IgD-negative memory B cell (primary cell): ENCODE measurements at regions not wholly inside any gene's neighbourhood (a gene's known extent, or its start where the extent isn't known, plus 50 kb on each side); places are given as distances from the start of the nearest gene placed in this dataset.
"Not testable (repeated sequence)": the region's sequence is repeated elsewhere in the genome, so short reads cannot be mapped to it uniquely, and the experiment has no call there.

Experiments used
- H3K27ac Mint-ChIP-seq, 3 donors: one replicate each; pipeline ENCODE4 v1.8.0; 2020 to 2022; ENCODE audit warnings: mild to moderate bottlenecking in 3 of 3, mixed read lengths in 3 of 3, moderate library complexity in 1 of 3
- H3K27me3 Mint-ChIP-seq: one replicate; pipeline ENCODE4 v1.8.0; 2021; ENCODE audit warnings: mixed read lengths
- H3K36me3 Mint-ChIP-seq: one replicate; pipeline ENCODE4 v1.8.0; 2020; ENCODE audit warnings: mild to moderate bottlenecking, mixed read lengths
- H3K4me1 Mint-ChIP-seq, 3 donors: one replicate each; pipeline ENCODE4 v1.8.0; 2020 to 2022; ENCODE audit warnings: mixed read lengths in 3 of 3, mild to moderate bottlenecking in 1 of 3
- H3K4me3 Mint-ChIP-seq, 4 donors: one replicate each; pipeline ENCODE4 v1.8.0; 2020 to 2022; ENCODE audit warnings: mild to moderate bottlenecking in 4 of 4, mixed read lengths in 4 of 4, moderate library complexity in 3 of 4
- H3K9me3 Mint-ChIP-seq, 3 donors: one replicate each; pipeline ENCODE4 v1.8.0; 2020 to 2021; ENCODE audit warnings: mixed read lengths in 3 of 3, mild to moderate bottlenecking in 1 of 3

GRCh38 chr14:38600572-38600971 is 344.7 kb upstream of the CLEC14A start:
- H3K9me3 Mint-ChIP-seq, H3K4me1 Mint-ChIP-seq, H3K4me3 Mint-ChIP-seq, H3K36me3 Mint-ChIP-seq, H3K27ac Mint-ChIP-seq, H3K27me3 Mint-ChIP-seq: not testable (repeated sequence)

- Mint-ChIP-seq H3K27ac (no peak overlapping the region), H3K9me3 (peaks cover 3 to 9% (median 4%) of the 10 kb centered on the region in 3 donors), H3K36me3 (peaks cover 3% of the 10 kb centered on the region), H3K4me3 (no peak overlapping the region), H3K27me3 (no peaks in the 10 kb centered on the region), H3K4me1 (no peaks in the 10 kb centered on the region)
These were observed 337.6 kb upstream of the CLEC14A start for GRCh38 chr14:38593476-38593875.

GRCh38 chr14:38592764-38593442 is 337.0 kb upstream of the CLEC14A start:
- H3K4me3 Mint-ChIP-seq = no peak overlapping the region
- no peaks in the 10 kb centered on the region for H3K27me3 Mint-ChIP-seq
- no peaks in the 10 kb centered on the region for H3K4me1 Mint-ChIP-seq
- H3K9me3 Mint-ChIP-seq = peaks cover 4 to 9% (median 5%) of the 10 kb centered on the region in 3 donors
- peaks cover 3% of the 10 kb centered on the region for H3K36me3 Mint-ChIP-seq
- no peak overlapping the region for H3K27ac Mint-ChIP-seq

GRCh38 chr14:38589747-38590350 is 334.0 kb upstream of the CLEC14A start:
- H3K9me3 Mint-ChIP-seq = peaks cover 0 to 12% (median 11%) of the 10 kb centered on the region in 3 donors
- no peaks in the 10 kb centered on the region for H3K4me1 Mint-ChIP-seq
- H3K36me3 Mint-ChIP-seq = peaks cover under 1% of the 10 kb centered on the region
- no peak overlapping the region for H3K4me3 Mint-ChIP-seq
- H3K27me3 Mint-ChIP-seq = no peaks in the 10 kb centered on the region
- H3K27ac Mint-ChIP-seq = no peak overlapping the region

- no peak overlapping the region for H3K4me3 Mint-ChIP-seq
- no peak overlapping the region for H3K27ac Mint-ChIP-seq
- no peaks in the 10 kb centered on the region for H3K27me3 Mint-ChIP-seq
- H3K36me3 Mint-ChIP-seq = no peaks in the 10 kb centered on the region
- H3K9me3 Mint-ChIP-seq = peaks cover 0 to 12% (median 6%) of the 10 kb centered on the region in 3 donors
- no peaks in the 10 kb centered on the region for H3K4me1 Mint-ChIP-seq
These were observed 327.6 kb upstream of the CLEC14A start for GRCh38 chr14:38583471-38583870.

GRCh38 chr14:38578278-38578681 is 322.4 kb upstream of the CLEC14A start:
- H3K27ac Mint-ChIP-seq = no peak overlapping the region
- H3K9me3 Mint-ChIP-seq = peaks cover 0 to 14% (median 11%) of the 10 kb centered on the region in 3 donors
- no peaks in the 10 kb centered on the region for H3K27me3 Mint-ChIP-seq
- H3K4me1 Mint-ChIP-seq = no peaks in the 10 kb centered on the region
- no peak overlapping the region for H3K4me3 Mint-ChIP-seq
- no peaks in the 10 kb centered on the region for H3K36me3 Mint-ChIP-seq

- Mint-ChIP-seq H3K4me3 (no peak overlapping the region), H3K36me3 (no peaks in the 10 kb centered on the region), H3K27ac (no peak overlapping the region), H3K27me3 (no peaks in the 10 kb centered on the region), H3K9me3 (peaks cover 2 to 8% (median 3%) of the 10 kb centered on the region in 3 donors), H3K4me1 (no peaks in the 10 kb centered on the region)
These were observed 311.8 kb upstream of the CLEC14A start for GRCh38 chr14:38567703-38568102.

- no peaks in the 10 kb centered on the region for H3K27me3 Mint-ChIP-seq
- H3K4me3 Mint-ChIP-seq = no peak overlapping the region
- no peaks in the 10 kb centered on the region for H3K4me1 Mint-ChIP-seq
- no peak overlapping the region for H3K27ac Mint-ChIP-seq
- H3K9me3 Mint-ChIP-seq = peaks cover 4 to 8% (median 8%) of the 10 kb centered on the region in 3 donors
- H3K36me3 Mint-ChIP-seq = no peaks in the 10 kb centered on the region
These were observed 305.8 kb upstream of the CLEC14A start for GRCh38 chr14:38561657-38562056.

GRCh38 chr14:38559711-38560110 is 303.8 kb upstream of the CLEC14A start:
- Mint-ChIP-seq H3K4me1 (no peaks in the 10 kb centered on the region), H3K27ac (no peak overlapping the region), H3K27me3 (no peaks in the 10 kb centered on the region), H3K36me3 (no peaks in the 10 kb centered on the region), H3K9me3 (peaks cover 4 to 15% (median 9%) of the 10 kb centered on the region in 3 donors), H3K4me3 (no peak overlapping the region)

GRCh38 chr14:38557391-38557790 is 301.5 kb upstream of the CLEC14A start:
- H3K36me3 Mint-ChIP-seq, H3K9me3 Mint-ChIP-seq, H3K4me1 Mint-ChIP-seq, H3K27me3 Mint-ChIP-seq, H3K27ac Mint-ChIP-seq, H3K4me3 Mint-ChIP-seq: not testable (repeated sequence)

GRCh38 chr14:38556252-38556651 is 300.4 kb upstream of the CLEC14A start:
- Mint-ChIP-seq H3K27me3 (no peaks in the 10 kb centered on the region), H3K4me1 (no peaks in the 10 kb centered on the region), H3K4me3 (no peak overlapping the region), H3K27ac (no peak overlapping the region), H3K9me3 (peaks cover 6 to 12% (median 10%) of the 10 kb centered on the region in 3 donors), H3K36me3 (no peaks in the 10 kb centered on the region)

- Mint-ChIP-seq H3K4me3 (no peak overlapping the region), H3K36me3 (peaks cover 1% of the 10 kb centered on the region), H3K27ac (no peak overlapping the region), H3K9me3 (peaks cover 7 to 12% (median 8%) of the 10 kb centered on the region in 3 donors), H3K4me1 (no peaks in the 10 kb centered on the region), H3K27me3 (no peaks in the 10 kb centered on the region)
These were observed 298.1 kb upstream of the CLEC14A start for GRCh38 chr14:38554026-38554425.

- Mint-ChIP-seq H3K4me1 (no peaks in the 10 kb centered on the region), H3K4me3 (no peak overlapping the region), H3K36me3 (peaks cover 2% of the 10 kb centered on the region), H3K9me3 (peaks cover 5 to 9% (median 9%) of the 10 kb centered on the region in 3 donors), H3K27me3 (no peaks in the 10 kb centered on the region), H3K27ac (no peak overlapping the region)
These were observed 297.7 kb upstream of the CLEC14A start for GRCh38 chr14:38553586-38553985.

GRCh38 chr14:38549564-38549963 is 293.7 kb upstream of the CLEC14A start:
- Mint-ChIP-seq H3K36me3 (peaks cover 2% of the 10 kb centered on the region), H3K4me1 (no peaks in the 10 kb centered on the region), H3K27ac (no peak overlapping the region), H3K4me3 (no peak overlapping the region), H3K27me3 (no peaks in the 10 kb centered on the region), H3K9me3 (peaks cover 3 to 7% (median 5%) of the 10 kb centered on the region in 3 donors)

- Mint-ChIP-seq H3K27ac (no peak overlapping the region), H3K4me1 (no peaks in the 10 kb centered on the region), H3K9me3 (peaks cover 3 to 6% (median 5%) of the 10 kb centered on the region in 3 donors), H3K4me3 (no peak overlapping the region), H3K27me3 (no peaks in the 10 kb centered on the region), H3K36me3 (peaks cover 2% of the 10 kb centered on the region)
These were observed 292.1 kb upstream of the CLEC14A start for GRCh38 chr14:38547961-38548490.
